DOHH2 (cell line): ENCODE measurements at regions not wholly inside any gene's neighbourhood (a gene's known extent, or its start where the extent isn't known, plus 50 kb on each side); places are given as distances from the start of the nearest gene placed in this dataset.

Experiments
- H3F3A ChIP-seq: fragments of 200-600 bp; sonication (generic), shearing (Covaris generic); 2 replicates; pipeline ENCODE4 v1.6.0; 2016; ENCODE audit warnings: antibody characterized with exemption, mild to moderate bottlenecking; ENCODE audit not compliant: control insufficient read depth, insufficient read depth
- H3K27ac ChIP-seq: fragments of 200-600 bp; sonication (generic); 2 replicates; pipeline ENCODE4 v1.5.1; 2014; ENCODE audit warnings: low read depth, mild to moderate bottlenecking, low read length, moderate library complexity
- H3K27me3 ChIP-seq: fragments of 200-600 bp; sonication (generic); 2 replicates; pipeline ENCODE4 v1.6.1; 2014; ENCODE audit warnings: mild to moderate bottlenecking, low read length, mixed read lengths; ENCODE audit not compliant: control insufficient read depth
- H3K36me3 ChIP-seq: fragments of 200-600 bp; sonication (generic); 2 replicates; pipeline ENCODE4 v1.6.1; 2014; ENCODE audit warnings: mild to moderate bottlenecking, low read length, moderate library complexity, mixed read lengths; ENCODE audit not compliant: control insufficient read depth
- H3K4me1 ChIP-seq: fragments of 200-600 bp; sonication (generic); 2 replicates; pipeline ENCODE4 v1.6.1; 2014; ENCODE audit warnings: mild to moderate bottlenecking, low read length, mixed read lengths; ENCODE audit not compliant: control insufficient read depth
- H3K4me2 ChIP-seq: fragments of 200-600 bp; sonication (generic); 2 replicates; pipeline ENCODE4 v1.6.0; 2014; ENCODE audit warnings: mild to moderate bottlenecking, low read length, moderate library complexity
- H3K4me3 ChIP-seq: fragments of 200-600 bp; sonication (generic); 2 replicates; pipeline ENCODE4 v1.5.1; 2014; ENCODE audit warnings: mild to moderate bottlenecking, low read length, mixed read lengths
- H3K79me2 ChIP-seq: fragments of 200-600 bp; sonication (generic); 2 replicates; pipeline ENCODE4 v1.6.1; 2014; ENCODE audit warnings: mild to moderate bottlenecking, low read length, mixed read lengths; ENCODE audit not compliant: control insufficient read depth
- H3K9me2 ChIP-seq: fragments of 200-600 bp; sonication (generic); replicated peaks from 2 replicates; pipeline ENCODE4 v1.6.1; 2014; ENCODE audit warnings: mild to moderate bottlenecking, low read length, mixed read lengths; ENCODE audit not compliant: control insufficient read depth
- H3K9me3 ChIP-seq: fragments of 200-600 bp; sonication (generic); 2 replicates; pipeline ENCODE4 v1.6.1; 2014; ENCODE audit warnings: antibody characterized with exemption, low read length, mixed read lengths; ENCODE audit not compliant: control insufficient read depth, insufficient read depth
- H4K20me1 ChIP-seq: fragments of 200-600 bp; sonication (generic); 2 replicates; pipeline ENCODE4 v1.6.0; 2014; ENCODE audit warnings: low read depth, mild to moderate bottlenecking, antibody characterized with exemption, low read length, moderate library complexity; ENCODE audit not compliant: control insufficient read depth, insufficient read depth
- EZH2phosphoT487 ChIP-seq: fragments of 200-600 bp; sonication (generic); IDR thresholded peaks from 2 replicates; pipeline ENCODE4 v1.6.1; 2017; ENCODE audit warnings: borderline replicate concordance, mild to moderate bottlenecking, antibody characterized with exemption, low read length, moderate library complexity, mixed read lengths
- TF ChIP-seq, protein P1 (sequence below): fragments of 200-600 bp; sonication (generic); IDR thresholded peaks from one replicate; pipeline ENCODE4 v1.5.1; 2014; ENCODE audit warnings: antibody characterized with exemption, mild to moderate bottlenecking, low read depth, low read length; ENCODE audit not compliant: poor library complexity, severe bottlenecking

GRCh38 chr2:58540681-58541080 is 299.6 kb upstream of the FANCL start:
- H3K4me2 ChIP-seq = no peak overlapping the region
- H3K4me3 ChIP-seq = no peak overlapping the region
- H3K9me3 ChIP-seq = no peaks in the 10 kb centered on the region
- H3K79me2 ChIP-seq = no peaks in the 10 kb centered on the region
- no peaks in the 10 kb centered on the region for H3K9me2 ChIP-seq
- peaks cover 3% of the 10 kb centered on the region; the same call in 1 of the 2 replicates for H3K27me3 ChIP-seq
- H3F3A ChIP-seq = no peaks in the 10 kb centered on the region
- no peak overlapping the region for H3K27ac ChIP-seq
- no peaks in the 10 kb centered on the region for H3K4me1 ChIP-seq
- H3K36me3 ChIP-seq = no peaks in the 10 kb centered on the region
- H4K20me1 ChIP-seq = no peaks in the 10 kb centered on the region
- TF ChIP-seq, protein P1, sequence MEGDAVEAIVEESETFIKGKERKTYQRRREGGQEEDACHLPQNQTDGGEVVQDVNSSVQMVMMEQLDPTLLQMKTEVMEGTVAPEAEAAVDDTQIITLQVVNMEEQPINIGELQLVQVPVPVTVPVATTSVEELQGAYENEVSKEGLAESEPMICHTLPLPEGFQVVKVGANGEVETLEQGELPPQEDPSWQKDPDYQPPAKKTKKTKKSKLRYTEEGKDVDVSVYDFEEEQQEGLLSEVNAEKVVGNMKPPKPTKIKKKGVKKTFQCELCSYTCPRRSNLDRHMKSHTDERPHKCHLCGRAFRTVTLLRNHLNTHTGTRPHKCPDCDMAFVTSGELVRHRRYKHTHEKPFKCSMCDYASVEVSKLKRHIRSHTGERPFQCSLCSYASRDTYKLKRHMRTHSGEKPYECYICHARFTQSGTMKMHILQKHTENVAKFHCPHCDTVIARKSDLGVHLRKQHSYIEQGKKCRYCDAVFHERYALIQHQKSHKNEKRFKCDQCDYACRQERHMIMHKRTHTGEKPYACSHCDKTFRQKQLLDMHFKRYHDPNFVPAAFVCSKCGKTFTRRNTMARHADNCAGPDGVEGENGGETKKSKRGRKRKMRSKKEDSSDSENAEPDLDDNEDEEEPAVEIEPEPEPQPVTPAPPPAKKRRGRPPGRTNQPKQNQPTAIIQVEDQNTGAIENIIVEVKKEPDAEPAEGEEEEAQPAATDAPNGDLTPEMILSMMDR = no peak
- TF ChIP-seq EZH2phosphoT487 = no peak

DNA sequence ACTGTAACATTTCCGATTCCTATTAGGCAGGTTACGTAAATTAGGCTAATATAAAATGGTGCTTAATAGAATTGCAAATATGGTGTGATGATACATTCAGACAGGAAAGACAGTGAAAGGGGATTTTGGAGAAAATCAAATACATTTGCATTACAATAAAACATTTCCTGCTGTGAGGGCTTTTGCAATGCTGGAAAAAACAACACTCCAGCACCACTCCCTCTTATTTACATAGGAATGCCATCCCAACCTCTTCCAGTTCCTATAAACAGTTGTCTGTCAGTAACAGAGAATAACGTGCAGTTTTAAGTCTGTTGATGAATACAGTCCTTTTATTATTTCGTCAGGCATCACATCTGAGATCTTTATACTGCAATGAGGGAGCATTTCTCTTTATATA is 298.8 kb upstream of the FANCL start:
- no peak overlapping the region for H3K27ac ChIP-seq

GRCh38 chr2:58535990-58536389 is 294.9 kb upstream of the FANCL start:
- Histone ChIP-seq H3K36me3 (no peaks in the 10 kb centered on the region), H3K9me2 (no peaks in the 10 kb centered on the region), H3K27me3 (peaks cover 3% of the 10 kb centered on the region; the same call in 1 of the 2 replicates), H3K27ac (no peak overlapping the region), H3K79me2 (no peaks in the 10 kb centered on the region), H3K4me1 (no peaks in the 10 kb centered on the region), H3F3A (no peaks in the 10 kb centered on the region), H3K4me3 (no peak overlapping the region), H4K20me1 (no peaks in the 10 kb centered on the region), H3K4me2 (no peak overlapping the region), H3K9me3 (no peaks in the 10 kb centered on the region)
- TF ChIP-seq, protein P1 = no peak
- TF ChIP-seq EZH2phosphoT487 = no peak

More for the DNA sequence above, 298.8 kb upstream of the FANCL start:
- Histone ChIP-seq H3K27me3 (peaks cover 3% of the 10 kb centered on the region; the same call in 1 of the 2 replicates), H3K79me2 (no peaks in the 10 kb centered on the region), H3K4me3 (no peak overlapping the region), H4K20me1 (no peaks in the 10 kb centered on the region), H3K9me2 (no peaks in the 10 kb centered on the region), H3K36me3 (no peaks in the 10 kb centered on the region), H3K9me3 (no peaks in the 10 kb centered on the region), H3K4me1 (no peaks in the 10 kb centered on the region), H3K4me2 (no peak overlapping the region), H3F3A (no peaks in the 10 kb centered on the region)
- no peak for TF ChIP-seq EZH2phosphoT487
- TF ChIP-seq, protein P1 = no peak

GRCh38 chr2:58535182-58535581 is 294.1 kb upstream of the FANCL start:
- TF ChIP-seq, protein P1 = no peak
- no peak for TF ChIP-seq EZH2phosphoT487
- H3K36me3 ChIP-seq = no peaks in the 10 kb centered on the region
- H3K9me2 ChIP-seq = no peaks in the 10 kb centered on the region
- no peak overlapping the region for H3K4me2 ChIP-seq
- H3K27me3 ChIP-seq = peaks cover 3% of the 10 kb centered on the region; the same call in 1 of the 2 replicates
- H3F3A ChIP-seq = no peaks in the 10 kb centered on the region
- H3K4me3 ChIP-seq = no peak overlapping the region
- no peaks in the 10 kb centered on the region for H3K4me1 ChIP-seq
- H3K9me3 ChIP-seq = no peaks in the 10 kb centered on the region
- no peaks in the 10 kb centered on the region for H3K79me2 ChIP-seq
- no peaks in the 10 kb centered on the region for H4K20me1 ChIP-seq
- no peak overlapping the region for H3K27ac ChIP-seq
